Esophagus squamous epithelium (tissue), 4 donors: ENCODE measurements at regions not wholly inside any gene's neighbourhood (a gene's known extent, or its start where the extent isn't known, plus 50 kb on each side); places are given as distances from the start of the nearest gene placed in this dataset.

Experiments
- CTCF ChIP-seq, 6 experiments: fragments of 450-650 bp in 4 of 6; fragments of 200-600 bp in 2 of 6; sonication (generic) in 2 of 6; IDR thresholded peaks; one replicate each; pipeline ENCODE4 v1.5.1; 2016 to 2019; ENCODE audit warnings: antibody characterized with exemption in 6 of 6, mild to moderate bottlenecking in 4 of 6, moderate library complexity in 4 of 6
- POLR2A ChIP-seq, 4 donors: fragments of 450-650 bp; IDR thresholded peaks; one replicate each; pipeline ENCODE4 v1.6.1; 2017; ENCODE audit warnings: antibody characterized with exemption in 4 of 4, mild to moderate bottlenecking in 4 of 4, moderate library complexity in 3 of 4

GRCh38 chr14:81952917-81953316, 419.3 kb upstream of the SEL1L start:
- TF ChIP-seq CTCF (IDR thresholded peaks at IDR 0.05) (no peak), POLR2A (IDR thresholded peaks at IDR 0.05) (no peak)
